Ishikawa (cell line): ENCODE measurements at regions not wholly inside any gene's neighbourhood (a gene's known extent, or its start where the extent isn't known, plus 50 kb on each side); places are given as distances from the start of the nearest gene placed in this dataset.

ENCODE experiments used
- CEBPB ChIP-seq: IDR thresholded peaks from 2 replicates; pipeline ENCODE4 v1.6.1; 2012
- CREB1 ChIP-seq: IDR thresholded peaks from 2 replicates; pipeline ENCODE4 v1.6.1; 2012; ENCODE audit warnings: low read depth
- EGR1 ChIP-seq: IDR thresholded peaks from 2 replicates; pipeline ENCODE4 v1.6.1; 2012
- EP300 ChIP-seq: IDR thresholded peaks from 2 replicates; pipeline ENCODE4 v1.6.1; 2012; ENCODE audit warnings: borderline replicate concordance
- FOXM1 ChIP-seq: IDR thresholded peaks from 2 replicates; pipeline ENCODE4 v1.6.1; 2012; ENCODE audit warnings: low read depth, borderline replicate concordance
- RAD21 ChIP-seq: IDR thresholded peaks from 2 replicates; pipeline ENCODE4 v1.6.1; 2012; ENCODE audit warnings: low read depth
- REST ChIP-seq: IDR thresholded peaks from 2 replicates; pipeline ENCODE4 v1.6.1; 2012; ENCODE audit warnings: low read depth, mild to moderate bottlenecking
- TAF1 ChIP-seq: IDR thresholded peaks from 2 replicates; pipeline ENCODE4 v1.6.1; 2012; ENCODE audit warnings: low read depth, mild to moderate bottlenecking
- TCF12 ChIP-seq: IDR thresholded peaks from 2 replicates; pipeline ENCODE4 v1.6.1; 2012; ENCODE audit warnings: low read depth
- YY1 ChIP-seq: IDR thresholded peaks from 2 replicates; pipeline ENCODE4 v1.6.1; 2012; ENCODE audit warnings: low read depth
- ZBTB7A ChIP-seq: IDR thresholded peaks from 2 replicates; pipeline ENCODE4 v1.6.1; 2012; ENCODE audit warnings: low read depth
- TF ChIP-seq, protein P1 (sequence below): IDR thresholded peaks from 2 replicates; pipeline ENCODE4 v1.6.1; 2012

GRCh38 chr15:27655056-27655455 is 444.1 kb downstream of the OCA2 start:
- TF ChIP-seq ZBTB7A (no peak), TAF1 (no peak), CEBPB (no peak), RAD21 (no peak), EP300 (no peak), FOXM1 (no peak), EGR1 (no peak), CREB1 (no peak), REST (no peak), TCF12 (no peak), YY1 (no peak)
- TF ChIP-seq, protein P1, sequence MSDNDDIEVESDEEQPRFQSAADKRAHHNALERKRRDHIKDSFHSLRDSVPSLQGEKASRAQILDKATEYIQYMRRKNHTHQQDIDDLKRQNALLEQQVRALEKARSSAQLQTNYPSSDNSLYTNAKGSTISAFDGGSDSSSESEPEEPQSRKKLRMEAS = no peak
